ENCODE measurements at regions not wholly inside any gene's neighbourhood (a gene's known extent, or its start where the extent isn't known, plus 50 kb on each side); places are given as distances from the start of the nearest gene placed in this dataset.
"Not testable (repeated sequence)": the region's sequence is repeated elsewhere in the genome, so short reads cannot be mapped to it uniquely, and the experiment has no call there.

DNA sequence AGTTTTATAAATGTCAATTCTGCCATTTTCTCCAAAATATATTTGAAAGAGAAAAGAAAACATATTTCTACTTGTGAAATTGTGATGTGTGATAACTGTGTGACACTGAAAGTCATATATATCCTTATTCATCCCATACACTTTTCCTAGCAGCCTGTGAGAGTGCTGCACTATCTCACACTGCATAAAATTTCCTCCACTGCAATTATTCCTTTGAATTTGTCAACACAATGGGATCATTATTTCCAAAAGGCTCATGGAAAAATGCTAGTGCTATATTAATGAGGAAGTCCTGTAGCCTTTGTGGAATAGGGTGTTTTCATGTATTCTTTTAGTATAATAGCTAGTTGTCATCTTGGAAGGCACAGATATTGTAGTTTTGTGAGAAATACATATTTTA is 504.1 kb downstream of the RPL10L start:
- DNase-seq, result no peak

DNA sequence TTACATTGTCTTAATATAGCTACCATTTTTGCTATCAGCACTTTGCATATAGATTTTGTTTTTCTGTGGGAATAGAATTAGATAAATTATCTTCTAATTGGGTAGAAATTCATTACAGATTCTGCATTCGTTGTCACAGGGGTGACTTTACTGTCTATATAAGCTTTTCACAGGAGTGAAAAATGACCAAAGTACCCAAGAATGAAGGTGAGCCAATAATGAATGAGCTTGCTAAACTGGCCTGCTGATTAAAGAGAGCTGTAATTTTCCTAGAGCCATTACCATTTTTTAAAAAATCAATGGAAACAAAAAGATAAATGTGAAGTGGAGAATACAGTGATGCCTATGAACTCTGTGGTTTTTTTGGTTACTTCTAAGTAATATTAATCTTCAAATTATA is 504.6 kb downstream of the RPL10L start:
- DNase-seq, result no peak

DNA sequence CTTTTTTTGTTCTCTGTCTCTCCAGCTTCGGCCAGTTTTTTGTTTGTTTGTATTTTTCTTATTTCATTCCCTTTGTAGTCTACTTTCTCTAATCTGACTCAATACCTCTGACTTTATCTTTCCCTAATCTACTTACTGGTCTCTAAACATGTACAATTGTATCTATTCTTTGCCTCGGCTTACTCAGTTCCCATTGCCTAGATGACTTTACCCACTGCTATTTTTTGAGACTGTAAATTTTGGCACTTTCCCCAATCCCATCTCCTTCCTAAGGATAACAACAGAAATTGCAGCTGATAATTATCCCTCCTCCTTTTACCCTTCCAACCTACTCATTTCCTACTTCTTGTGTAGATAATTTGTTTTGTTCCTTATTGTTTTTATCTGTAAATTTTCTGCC is 511.1 kb downstream of the RPL10L start:
- no peak for DNase-seq

DNA sequence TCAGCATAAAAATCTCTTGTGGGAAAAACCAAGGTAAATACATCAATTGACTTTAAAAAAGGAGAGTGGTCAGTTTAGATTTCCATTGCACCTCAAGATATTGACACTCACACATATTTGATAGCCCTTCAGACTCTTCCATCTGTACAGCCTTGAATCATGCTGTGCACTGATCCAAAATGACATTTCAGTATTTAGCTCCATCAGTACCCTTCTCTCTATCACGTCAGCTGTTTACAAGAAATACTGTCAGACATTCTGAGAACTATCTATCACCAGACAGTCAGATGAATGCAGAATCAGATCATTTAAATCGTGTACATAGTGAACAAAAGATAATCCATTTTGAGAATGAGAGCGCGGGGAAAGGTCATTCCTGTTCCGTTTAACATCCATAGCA is 511.9 kb downstream of the RPL10L start:
- no peak for DNase-seq

DNA sequence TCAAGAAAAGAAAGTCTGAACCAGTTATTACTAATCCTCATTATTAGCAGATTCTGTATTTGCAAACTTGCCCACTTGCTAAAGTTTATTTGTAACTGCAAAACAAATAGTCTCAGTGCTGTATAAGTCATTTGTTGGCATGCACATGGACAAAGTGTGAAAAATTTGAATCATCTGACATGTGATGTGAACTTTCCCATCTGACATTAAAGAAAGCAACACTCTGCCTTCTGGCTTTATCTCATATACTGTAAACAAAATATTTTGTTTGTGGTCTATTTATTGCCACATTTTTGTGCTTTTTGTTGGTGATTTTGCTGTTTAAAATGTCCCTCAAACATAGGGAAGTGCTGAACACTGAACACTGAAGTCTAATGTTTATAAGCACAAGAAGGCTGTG is 513.8 kb downstream of the RPL10L start:
- no peak for DNase-seq

DNA sequence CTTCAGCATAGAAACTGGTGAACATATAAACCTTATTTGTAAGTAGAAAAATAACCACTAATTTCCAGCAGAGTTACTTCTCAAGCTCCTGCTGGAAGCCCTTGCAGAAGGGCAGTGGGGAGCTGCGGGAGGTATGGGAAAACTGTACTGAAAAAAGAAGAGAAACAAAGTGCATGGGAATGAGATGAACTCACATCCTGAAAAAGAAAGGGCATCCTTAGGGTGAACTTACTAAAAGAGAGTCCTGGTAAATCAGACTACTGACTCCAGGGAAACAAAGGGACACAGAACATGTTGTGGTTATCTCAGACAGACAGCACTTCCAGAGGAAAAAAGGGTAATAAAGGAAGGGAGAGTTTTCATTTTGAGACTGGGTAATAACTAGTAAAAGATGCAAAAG is 515.1 kb downstream of the RPL10L start:
- DNase-seq, result no peak

DNA sequence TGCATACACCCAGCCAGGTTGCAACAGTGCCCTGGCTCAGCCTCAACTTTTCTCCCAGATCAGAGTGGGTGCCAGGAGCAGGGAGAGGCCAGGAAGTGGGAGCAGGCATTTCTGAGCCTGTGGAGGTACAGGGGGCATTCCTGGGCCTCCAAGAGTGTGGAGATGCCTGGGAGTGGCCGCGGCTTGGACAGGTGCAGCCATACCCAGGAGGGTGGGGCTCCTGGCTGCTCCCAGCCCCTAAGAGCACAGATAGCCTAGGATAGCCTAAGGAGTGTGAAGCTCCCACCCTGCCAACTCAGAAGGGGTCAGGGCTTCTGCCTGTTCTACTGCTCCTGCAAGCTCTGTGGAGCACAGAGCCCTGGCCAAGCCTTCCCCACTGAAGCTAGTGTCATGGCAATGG is 543.4 kb downstream of the RPL10L start:
- no peak for DNase-seq

DNA sequence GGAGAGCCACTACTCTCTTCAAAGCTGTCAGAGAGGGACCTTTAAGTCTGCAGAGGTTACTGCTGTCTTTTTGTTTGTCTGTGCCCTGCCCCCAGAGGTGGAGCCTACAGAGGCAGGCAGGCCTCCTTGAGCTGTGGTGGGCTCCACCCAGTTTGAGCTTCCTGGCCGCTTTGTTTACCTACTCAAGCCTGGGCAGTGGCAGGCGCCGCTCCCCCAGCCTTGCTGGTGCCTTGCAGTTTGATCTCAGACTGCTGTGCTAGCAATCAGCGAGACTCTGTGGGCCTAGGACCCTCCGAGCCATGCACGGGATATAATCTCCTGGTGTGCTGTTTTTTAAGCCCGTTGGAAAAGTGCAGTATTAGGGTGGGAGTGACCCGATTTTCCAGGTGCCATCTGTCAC is 550.7 kb downstream of the RPL10L start:
- DNase-seq, result not testable (repeated sequence)

DNA sequence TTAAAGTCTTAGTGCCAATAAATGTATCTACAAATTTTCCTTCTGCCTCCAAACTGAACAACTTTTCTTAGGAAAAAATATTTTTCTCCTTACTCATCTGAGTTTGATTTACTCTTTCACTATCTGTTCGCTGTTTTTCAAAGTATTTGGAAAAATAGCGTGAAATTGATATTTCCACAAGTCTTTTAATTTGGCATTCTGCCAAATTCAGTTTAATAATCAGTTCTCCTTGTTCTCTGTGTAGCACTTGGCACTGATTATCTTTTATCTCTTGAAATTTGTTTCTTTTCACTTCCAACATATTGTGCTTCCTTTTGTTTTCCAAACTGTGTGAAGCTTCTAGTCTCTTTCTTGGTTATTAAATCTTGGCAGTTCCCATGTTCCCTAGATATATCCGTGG is 559.8 kb downstream of the RPL10L start:
- DNase-seq, result no peak

DNA sequence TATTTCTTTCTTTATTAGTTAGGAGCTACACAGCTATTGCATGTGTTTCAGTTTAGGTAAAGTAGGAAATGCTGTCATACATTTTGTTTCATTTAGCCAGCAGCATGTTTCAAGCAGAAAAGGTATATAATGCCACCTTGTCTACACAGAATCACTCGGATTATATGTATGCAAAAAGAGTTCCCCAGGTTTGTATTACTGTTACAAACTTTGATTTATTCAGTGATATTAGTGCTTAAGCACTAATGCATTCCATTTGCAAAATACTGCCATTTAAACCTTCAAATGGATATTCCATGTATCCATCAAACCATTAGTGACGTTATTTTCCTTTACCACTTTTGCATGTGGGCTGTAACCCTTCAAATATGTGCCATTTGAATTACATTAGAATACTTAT is 564.0 kb downstream of the RPL10L start:
- no peak for DNase-seq

DNA sequence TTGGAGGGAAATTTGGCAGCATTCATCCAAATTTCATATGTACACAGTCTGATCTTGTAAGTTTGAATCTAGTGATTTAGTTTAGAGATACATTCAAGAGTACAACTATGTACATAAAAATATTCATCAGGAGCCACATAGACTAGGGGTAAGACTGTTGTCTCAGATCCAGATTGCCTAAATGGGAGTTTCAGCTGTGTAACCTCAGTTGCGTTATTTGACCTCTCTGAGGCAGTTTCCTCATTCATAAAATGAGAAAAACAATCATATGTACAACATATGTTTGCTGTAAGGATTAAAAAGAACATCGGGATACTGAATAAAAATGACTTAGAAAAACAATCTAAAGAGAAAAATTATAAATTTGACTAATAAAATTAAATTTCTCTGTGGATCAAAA is 577.5 kb downstream of the RPL10L start:
- no peak for DNase-seq

DNA sequence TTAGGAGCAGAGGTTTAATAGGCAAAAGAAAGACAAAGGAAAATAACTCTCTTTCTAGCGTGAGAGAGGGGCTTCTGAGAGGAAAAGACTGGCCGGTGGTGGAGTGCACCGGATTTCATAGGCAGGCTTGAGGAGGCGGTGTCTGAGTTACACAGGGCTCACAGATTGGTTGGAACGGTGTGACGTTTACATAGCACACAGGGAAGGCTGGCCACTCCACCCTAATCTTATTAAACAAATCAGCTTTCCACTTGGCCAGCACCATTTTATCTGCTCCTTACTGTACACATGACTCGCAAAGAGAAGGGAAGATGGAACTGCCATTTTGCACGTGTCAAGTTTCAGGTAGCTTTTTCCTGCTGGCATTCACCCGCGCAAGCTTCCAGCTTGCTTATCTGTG is 587.7 kb downstream of the RPL10L start:
- no peak for DNase-seq

DNA sequence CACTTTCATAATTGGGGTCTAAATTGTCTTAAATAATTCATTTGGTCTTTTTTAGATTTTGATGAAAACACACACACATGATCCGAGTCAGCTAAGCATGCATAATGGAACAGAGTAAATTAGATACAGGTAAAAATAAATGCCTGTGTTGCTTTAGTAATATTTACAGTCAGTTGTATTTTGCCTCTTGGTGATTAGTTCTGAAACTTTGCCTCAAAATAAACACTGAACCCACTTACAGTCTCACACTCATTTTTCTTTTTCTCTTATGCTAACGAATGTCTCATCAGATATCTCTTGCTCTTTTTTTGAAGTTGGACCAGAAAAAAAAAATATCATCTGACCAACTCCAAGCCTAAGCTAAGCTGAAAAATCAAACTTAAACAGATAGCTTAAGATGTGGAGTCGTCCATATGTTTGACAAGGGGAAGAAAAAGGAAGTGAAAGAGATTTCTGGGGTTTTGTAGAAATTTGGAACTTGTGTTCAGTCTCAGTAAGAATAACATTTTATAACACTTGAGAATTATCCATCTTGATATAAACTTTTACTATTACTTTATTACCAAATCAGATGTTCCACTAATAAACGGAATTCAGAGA is 592.5 kb downstream of the RPL10L start:
- DNase-seq, result no peak

DNA sequence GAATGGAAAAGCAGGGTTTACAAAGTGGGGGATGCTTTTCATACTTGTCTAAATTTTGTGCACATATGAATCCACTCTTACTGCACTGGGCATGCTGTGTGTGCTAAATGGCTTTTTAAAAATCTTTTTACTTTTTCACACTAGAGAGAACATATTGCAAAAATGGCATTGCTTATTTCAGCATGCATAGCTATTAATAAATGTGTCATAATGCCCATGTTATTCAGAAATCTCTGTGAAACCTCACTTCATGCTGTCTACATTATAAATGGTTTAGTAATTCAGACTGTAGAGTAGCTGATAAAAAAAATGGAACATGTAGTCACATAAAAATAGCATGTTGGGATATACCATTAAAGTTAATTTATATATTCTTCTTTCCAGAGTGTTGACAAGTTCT is 593.8 kb downstream of the RPL10L start:
- no peak for DNase-seq

DNA sequence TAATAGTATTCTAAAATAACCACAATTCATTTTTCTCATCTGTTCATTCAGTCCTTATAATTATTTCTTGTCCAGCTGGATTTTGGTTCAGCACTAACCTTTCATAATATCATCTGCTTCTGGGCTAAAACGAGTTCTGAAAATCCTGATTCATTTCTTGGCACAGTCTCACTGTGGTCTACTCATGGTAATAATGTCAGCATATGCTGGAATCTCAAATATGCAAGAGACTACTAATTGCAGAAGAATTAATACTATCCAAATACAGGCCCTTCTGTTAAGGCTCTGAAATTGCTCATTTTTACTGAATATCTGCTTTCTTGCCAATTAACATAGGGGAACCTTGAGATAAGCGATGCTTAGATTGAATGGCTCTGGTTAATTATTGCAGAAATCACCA is 597.1 kb downstream of the RPL10L start:
- DNase-seq, result no peak

DNA sequence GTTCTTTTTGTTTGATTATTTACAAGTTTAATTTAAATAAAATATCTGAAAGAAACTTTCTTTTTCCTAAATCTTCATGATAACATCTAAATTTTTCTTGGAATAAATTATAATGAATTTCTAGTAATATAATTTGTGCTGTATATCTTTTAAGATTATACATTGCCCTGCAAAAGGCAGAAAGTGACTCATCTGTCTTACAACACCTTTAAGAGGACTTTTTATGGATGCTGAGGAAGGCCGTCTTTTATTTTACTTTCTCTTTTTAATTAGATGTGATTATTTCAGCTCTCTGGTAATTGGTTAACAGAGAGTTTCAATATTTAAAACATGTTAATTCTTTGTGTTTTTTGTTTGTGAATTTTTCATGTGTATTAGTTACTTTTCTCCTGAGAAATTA is 598.4 kb downstream of the RPL10L start:
- DNase-seq, result no peak

DNA sequence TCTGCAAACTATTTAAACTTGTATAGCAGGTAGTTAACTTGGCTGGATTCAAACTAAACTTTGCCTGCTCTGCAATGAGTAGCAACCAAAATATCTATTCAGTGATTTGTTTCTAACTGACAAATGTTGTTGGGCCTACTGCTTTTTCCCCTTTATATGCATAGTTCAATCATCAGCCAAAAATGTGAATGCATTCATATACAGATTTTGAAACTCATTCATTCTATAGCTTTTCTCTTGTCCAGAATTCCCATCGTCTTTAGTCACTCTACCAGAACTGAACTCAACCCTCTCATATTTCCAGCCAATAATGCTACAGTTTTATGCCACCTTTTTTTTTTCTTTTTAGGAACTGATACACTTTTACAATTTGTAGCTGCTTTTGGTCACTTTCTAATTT is 599.8 kb downstream of the RPL10L start:
- DNase-seq, result no peak

DNA sequence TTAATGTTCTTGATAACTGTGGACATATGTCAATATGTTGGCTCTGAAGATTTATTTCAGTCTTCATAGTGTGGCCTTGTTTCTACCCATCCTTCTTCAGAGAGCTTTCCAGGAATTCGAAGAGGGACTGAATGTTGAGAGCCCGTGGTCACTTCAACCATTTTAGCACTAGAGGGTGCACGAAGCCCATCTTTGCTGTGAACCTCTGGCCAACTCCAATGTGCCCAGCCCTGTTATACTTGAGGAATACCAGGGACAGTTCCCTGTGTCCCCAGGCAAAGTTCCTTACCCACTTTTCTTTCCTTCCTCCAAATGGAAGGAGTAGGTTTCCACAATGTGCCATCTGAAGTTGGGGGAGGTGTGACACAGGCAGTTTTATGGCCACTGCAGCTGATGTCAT is 603.5 kb downstream of the RPL10L start:
- DNase-seq, result no peak

DNA sequence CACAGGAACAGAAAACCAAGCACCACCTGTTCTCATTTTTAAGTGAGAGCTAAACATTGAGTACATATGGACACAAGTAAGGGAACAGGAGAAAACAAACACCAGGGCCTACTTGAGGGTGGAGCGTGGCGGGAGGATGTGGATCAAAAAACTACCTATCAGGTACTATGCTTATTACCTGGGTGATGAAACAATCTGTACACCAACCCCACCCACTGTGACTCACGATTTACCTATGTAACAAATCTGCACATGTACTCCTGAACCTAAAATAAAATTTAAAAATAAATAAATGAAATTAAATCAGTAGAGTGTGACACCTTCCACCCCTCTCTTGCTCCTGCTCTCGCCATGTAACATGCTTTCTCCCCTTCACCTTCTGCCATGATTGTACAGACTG is 615.5 kb downstream of the RPL10L start:
- no peak for DNase-seq

DNA sequence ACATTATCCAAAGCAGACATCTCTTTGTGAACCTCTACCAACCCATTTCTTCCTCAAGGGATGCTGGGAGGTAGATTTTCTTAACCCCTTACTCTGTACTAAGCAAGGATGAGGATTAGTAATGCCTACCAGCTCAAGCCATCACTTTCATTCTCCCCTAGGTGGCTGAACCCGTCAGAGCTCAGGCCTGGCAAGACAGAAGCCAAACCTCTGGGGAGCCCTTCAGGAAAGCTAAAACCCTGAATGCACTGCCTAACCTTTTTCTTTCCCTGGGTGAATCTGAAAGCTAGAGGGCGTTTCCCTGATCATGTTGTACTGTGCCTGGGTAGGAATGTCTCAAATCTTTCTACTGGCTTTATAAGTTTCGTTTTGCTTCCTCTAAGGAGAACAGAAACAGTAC is 617.3 kb downstream of the RPL10L start:
- no peak for DNase-seq

DNA sequence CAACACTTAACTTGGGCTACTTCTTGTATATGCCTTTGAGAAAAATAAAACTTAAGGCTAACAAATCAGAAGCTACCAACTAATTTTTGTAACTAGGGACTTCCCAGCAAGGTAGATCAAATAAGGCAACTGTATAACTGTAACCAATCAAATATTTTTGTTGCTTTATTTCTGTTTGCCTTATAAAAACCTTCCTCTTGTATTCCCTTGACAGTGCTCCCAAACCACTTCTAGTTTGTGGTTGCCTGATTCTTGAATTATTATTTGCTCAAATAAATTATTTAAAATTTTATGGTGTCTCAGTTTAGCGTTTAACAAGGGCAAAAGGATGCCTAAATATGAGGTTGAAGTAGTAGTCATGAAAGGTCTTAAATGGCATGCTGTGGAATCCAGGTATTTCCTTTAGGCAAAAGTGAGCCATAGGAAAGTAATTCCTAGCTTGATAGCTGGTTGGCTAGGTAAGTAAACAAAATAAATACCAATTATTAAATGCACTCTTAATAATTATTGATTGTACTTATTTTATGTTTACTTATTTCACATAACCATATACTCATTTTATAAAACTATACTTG is 632.6 kb downstream of the RPL10L start:
- DNase-seq, result no peak

DNA sequence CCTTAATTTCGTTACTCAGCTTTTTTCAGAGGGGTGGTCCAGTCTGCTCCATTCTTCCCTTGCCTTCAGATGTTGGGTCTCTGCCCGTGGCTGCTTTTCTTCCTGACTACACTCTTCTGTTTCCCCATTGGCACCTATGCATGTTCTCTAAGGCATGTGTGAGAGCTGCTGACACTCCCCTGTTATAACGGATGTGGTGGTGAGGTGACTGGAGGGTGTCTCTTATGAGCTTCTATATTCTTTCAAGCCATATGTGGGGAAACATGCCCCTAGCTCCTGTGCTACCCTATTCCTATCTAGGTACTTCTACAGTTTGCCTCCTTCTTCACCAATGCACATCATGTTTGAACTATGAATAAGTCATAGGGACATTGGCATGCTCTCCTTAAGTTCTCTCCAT is 643.2 kb downstream of the RPL10L start:
- no peak for DNase-seq

DNA sequence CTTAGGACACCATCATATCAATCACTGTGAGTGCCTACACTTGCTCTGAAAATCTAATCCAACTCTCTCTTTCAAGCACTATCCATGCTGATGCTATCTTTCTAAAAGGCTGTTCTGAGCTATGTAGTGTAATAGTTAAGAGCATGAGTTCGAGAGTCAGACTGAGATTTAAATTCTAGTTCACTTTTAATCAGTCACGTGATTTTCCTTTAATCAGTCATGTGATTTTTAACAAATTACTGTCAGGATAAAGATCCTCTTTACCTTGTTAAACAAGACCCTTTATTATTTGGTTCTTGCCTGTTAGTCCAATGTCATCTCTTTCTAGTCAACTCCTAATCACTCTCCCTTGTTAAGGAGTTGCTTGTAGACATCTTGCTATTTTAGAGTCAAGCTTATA is 653.0 kb downstream of the RPL10L start:
- DNase-seq, result no peak

DNA sequence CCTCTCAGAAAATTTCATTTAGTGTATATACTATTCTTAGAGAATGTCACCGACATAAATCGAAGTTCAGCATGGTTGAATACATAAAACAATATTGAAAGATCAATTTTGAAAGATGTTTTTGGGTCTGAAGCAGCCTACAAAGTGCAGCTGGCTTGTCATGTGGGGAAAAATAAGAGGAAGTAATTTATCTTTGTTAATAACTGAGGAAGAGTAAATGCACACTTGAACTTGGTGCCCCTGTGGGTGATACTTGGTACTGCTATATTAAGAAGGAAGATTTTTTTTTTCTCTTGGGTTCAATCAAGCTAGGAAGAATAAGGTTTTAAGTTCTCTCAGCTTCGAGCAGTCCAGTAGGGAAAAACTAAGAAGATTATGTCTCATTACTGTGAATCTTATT is 661.3 kb downstream of the RPL10L start:
- DNase-seq, result no peak

DNA sequence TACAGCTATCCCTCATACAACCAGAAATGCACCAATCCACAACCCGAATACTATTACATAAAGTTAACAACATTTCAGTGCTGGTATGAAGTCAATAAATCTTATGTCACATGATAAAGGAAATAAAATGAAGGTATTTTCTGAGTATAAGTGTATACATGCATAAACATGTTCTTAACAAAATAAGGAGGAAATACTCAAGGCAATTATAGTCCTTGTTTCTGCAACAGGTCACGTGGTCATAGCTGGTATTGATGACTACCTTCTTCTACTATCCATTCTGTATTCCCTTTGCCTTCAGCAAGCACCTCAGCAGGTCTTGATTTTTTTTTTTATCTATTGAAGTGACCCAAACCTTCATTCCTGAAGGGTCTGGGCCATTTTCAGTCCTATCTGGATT is 675.6 kb downstream of the RPL10L start:
- DNase-seq, result no peak

DNA sequence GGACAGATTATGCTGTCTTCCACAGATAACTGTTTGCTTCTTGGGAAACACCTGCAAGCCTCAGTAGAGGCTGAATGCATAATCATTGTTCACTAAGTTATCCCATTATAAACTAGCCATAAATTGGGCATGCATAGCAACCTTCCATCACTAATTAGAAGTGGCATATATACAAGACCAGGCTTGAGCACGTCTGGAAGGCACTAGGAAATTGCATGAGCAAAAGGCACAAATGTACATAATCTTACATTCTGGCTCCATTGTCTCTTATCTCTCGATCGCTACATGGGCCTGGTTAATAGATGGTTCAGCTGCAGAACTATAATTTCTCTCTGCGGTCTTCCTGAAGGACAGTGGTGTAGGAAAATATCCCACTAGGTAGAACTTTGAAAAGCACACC is 679.2 kb downstream of the RPL10L start:
- no peak for DNase-seq

All from NCI-H187 treated with DMSO at 0.1 percent for 48 hours (cell line).